Umbilical cord (tissue), 1 donor: ENCODE measurements at regions not wholly inside any gene's neighbourhood (a gene's known extent, or its start where the extent isn't known, plus 50 kb on each side); places are given as distances from the start of the nearest gene placed in this dataset.
A peak's percentile ranks its signal among the peaks of the same experiment; 100 is the strongest.

ENCODE experiments used
- DNase-seq: peaks from one replicate; pipeline ENCODE4 v3.0.0-alpha.2; 2015; ENCODE audit warnings: low spot score

DNA sequence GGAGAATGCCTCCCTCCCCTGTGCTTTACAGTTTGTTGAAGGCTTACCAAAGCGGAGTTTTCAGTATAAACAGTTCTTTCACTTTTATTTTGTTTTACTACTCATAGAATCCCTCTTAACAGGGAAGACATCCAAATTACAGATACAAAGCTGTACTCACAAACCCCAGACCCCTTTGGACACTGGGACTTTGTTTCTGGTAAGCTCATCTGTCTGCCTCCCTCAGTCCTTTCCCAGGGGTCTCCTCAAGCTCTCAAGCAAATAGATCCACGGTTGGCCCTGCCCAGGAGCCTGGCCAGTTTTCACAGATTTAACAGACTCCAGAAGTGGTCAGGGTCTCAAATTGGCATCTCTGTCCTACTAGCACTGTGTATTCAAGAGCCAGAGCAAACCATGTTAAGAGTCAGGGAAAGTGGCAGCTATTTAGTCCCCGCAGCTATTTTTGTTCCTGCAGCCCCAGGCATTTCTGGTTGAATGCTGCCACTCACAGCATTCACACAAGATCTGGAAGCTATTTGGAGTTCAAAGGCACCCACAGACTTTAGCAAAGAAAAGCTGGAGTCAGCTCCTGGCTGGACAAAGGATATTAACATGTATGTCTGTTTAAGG, 54.2 kb downstream of the TMEM100 start:
- DNase-seq = no peak

DNA sequence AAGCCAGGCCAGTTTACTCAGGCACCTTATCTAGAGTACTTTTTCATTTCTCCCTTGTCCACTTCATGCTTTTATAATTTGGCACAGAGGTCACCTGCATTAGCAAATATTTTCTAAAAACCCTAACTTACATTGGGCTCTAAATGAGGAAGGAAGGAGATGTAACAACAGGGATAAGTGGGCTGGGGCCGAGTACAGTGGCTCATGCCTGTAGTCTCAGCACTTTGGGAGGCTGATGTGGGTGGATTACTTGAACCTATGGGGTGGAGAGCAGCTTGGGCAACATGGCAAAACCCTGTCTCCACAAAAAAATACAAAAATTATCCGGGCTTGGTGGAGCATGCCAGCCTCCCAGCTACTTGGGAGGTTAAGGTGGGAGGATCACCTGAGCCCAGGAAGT, 55.9 kb downstream of the TMEM100 start:
- no peak for DNase-seq

DNA sequence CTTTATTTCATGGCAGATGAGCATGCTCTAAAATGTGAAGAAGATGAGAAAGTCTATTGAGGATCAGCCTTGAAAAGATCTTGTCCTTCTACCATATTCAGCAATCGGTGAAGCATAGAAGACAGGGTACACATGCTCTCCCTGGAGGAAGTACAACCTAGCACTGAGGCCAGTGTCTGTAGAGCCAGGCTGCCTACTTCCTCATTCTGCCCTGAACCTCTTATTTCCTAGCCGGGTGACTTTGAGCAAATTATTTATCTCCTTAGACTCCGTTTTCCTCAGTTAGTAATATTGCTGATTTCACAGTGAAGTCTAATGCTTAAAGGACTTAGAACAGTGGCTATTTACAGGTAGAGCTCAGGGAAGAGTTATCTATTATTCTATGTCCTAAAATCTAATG, 58.4 kb downstream of the TMEM100 start:
- no peak for DNase-seq

DNA sequence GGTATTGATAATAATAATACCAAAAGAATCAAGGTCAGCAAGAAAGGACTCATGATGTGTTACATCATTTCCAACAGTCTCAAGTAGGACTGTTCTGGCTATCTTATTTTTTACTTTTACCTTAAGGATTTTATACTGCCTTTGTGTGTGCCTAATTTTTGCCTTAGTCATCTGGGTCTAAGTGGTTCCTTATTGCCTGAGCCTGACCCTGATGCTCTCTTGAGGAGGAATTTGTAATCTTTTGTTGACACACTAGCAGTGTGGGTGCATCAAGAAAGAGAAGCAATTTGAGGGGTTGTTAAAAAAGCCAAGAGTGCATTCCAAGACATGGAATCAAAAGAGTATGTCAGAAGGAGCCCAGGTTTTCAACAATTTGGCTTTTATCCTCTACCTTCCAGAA, 59.3 kb downstream of the TMEM100 start:
- no peak for DNase-seq

DNA sequence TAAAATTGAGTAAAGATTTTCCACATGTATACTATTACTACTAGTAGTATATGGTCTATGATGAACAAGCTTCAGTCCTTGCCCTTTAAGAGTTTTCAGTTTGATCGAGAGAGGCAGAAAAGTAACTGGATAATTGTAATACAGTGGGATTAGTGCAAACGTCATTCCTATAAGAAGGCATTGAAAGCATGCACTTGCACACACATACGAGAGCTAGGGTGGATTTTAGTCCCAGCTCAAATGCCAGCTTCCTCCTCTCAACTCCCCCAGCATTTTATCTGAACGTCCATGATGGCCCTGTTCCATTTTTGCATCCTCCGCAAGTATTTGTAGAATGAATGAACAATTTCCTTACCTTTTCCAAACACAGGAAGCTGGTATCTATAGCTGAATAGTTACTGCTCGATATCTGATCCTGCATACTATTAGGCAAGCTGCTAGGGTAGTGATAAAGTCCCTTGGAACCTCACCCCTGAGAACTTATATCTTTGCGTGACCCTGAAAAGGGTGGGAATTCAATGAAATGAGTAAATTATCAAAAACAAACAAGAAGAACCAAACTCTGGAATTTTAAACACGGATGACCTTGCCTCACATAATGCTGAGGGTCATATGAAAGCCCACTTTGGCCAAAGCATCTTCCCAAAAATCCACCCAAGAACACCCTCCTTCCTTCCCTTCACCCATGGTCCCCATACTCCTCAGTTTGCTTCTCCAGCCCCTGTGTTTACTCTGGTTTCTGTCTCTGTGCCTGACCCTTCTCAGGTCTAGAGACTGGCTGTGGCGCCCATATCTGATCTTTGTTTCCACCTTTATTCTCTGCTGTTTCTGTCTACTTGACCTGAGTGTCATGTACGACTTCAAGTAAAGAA, 60.5 kb downstream of the TMEM100 start:
- DNase-seq = peak; percentile 41

DNA sequence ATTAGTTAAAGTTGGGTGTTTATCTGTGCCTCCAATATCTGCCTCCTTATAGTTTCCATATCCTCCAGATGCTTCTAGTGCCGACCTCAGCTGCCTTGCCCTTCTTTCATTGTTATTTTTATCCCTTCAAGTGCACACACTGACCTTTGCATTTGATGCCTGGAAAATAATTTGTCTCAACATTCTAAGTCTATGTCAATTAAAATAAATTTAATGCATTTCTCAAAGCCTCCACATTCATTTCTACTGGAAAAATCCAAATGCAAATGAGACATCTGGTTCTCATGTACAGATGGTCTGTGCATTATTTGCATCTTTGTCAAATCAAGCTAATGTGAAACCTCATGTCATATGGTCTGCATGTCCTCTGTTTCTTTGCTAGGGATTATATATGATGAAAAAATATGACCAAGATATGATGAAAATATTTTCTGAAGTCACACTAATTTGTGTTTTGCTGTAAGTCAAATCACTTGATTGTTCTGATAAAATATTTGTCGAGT, 61.4 kb downstream of the TMEM100 start:
- DNase-seq = no peak

DNA sequence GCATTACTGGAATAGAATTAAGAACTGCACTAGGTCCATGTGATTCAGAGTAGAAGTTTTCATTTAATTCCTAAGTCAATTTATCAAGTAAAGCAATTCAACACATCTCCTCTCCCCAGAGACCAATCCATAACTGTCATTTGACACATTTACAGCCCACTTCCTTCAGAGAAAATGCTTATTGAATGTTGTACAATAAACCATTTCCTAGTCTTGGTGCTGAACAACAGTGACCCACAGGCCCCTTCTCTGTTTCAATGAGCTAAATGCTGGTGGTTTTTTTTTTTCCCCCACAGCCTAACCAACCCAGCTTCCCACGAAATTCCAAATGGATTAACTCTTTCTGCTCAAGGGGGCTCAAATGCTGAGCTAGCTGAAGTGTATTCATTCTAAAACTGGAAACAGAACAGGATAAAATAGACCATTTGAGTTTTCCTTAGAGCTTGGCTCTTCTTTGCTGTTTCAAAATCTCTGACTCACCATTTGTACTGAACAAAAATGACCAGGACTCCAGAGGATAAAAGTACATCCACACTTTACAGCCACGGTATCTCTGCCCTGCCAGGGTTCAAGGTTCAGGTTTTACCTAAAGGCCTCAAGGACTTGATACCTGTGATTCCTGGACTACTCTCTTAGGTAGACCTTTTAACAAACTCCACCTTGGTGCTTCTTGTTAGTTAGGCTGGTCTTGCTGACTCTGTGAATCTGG, 62.3 kb downstream of the TMEM100 start:
- DNase-seq = peak; percentile 50

DNA sequence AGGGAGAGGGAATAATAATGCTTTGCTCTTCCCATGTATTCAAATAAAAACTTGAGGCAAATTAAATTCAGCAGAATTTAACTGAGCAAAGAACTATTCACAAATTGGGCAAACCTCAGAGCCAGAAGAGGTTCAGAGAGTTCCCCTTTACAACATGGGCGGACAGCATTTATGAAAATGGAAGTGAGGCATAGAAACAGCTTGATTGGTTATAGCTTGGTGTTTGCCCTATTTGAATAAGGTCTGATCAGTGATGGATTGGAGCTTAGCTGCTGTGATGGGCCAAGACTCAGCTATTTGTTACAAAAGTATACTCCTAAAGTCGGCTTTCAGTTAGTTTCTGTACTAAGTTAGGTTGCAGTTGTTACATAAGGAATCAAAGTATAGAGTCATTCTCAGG, 63.0 kb downstream of the TMEM100 start:
- no peak for DNase-seq

DNA sequence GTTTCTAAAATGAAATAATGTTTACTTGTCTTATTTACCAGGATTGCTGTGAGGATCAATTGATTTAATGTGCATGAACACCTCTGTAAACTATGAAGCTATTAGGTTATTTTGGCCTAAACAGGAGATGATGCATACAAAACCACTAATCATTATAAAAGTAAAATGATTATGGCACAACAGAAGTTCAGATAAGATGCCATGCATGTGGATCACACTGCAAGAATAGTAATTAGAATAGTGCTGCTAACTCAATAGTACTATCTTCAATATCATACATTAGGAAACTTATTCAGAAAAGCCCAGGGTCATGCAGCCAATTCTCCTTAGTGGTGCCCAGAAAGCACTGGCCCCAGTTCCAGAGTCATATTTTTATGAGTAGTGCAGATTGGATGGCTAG, 66.9 kb downstream of the TMEM100 start:
- no peak for DNase-seq

DNA sequence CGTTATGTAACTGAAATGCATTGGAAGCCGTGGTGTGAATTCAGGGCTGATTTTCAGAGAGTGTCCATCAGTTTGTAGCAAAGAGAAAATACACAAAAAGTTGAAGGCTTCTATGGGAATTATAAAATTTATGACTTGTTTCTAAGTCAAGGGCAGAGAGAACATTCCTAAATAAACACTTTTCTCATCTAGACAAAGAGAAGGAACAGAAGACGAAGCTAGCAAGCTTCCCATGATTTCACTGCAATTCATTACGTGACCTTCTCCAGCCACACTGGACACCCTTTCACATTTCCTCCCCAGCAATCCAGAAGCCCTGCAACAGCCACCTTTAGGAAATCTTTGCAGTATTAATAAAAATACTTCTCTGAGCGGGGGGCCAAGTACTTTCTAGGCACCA, 67.8 kb downstream of the TMEM100 start:
- no peak for DNase-seq

DNA sequence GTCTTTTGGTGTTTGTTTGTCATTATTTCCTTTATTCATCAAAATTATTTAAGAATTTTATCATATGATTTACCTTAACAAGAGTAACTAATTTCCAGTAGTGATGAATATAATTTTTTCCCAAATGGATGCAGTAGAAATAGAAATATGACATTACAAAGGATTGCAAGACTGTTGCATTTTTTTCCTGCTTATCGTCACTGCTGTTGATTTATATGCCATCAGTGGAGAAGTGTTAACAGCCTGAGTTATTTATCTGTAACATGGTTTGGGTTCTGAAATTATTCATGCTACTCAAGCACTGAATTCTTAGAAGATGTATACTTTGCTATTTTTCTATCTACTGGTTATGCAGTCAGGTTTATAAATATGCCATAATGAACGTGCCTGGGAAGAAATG, 68.6 kb downstream of the TMEM100 start:
- peak; percentile 33 for DNase-seq

DNA sequence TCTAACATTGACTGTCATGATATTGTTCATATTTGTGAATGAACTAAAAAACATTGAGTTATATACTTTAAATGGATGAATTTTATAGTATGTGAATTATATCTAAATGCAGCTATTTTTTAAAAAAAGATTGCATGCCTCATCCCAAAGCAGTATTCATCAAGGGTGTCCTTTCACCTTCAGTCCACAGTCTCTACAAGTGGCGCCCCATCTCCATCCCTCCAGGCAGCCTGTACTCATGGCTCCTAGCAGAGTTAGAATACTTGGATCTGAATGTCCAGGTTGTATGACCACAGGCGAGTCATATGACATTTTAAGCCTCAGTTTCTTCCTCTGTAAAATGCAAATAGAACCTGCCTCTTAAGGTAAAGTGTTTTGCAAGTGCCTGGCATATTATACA, 69.8 kb downstream of the TMEM100 start:
- no peak for DNase-seq

DNA sequence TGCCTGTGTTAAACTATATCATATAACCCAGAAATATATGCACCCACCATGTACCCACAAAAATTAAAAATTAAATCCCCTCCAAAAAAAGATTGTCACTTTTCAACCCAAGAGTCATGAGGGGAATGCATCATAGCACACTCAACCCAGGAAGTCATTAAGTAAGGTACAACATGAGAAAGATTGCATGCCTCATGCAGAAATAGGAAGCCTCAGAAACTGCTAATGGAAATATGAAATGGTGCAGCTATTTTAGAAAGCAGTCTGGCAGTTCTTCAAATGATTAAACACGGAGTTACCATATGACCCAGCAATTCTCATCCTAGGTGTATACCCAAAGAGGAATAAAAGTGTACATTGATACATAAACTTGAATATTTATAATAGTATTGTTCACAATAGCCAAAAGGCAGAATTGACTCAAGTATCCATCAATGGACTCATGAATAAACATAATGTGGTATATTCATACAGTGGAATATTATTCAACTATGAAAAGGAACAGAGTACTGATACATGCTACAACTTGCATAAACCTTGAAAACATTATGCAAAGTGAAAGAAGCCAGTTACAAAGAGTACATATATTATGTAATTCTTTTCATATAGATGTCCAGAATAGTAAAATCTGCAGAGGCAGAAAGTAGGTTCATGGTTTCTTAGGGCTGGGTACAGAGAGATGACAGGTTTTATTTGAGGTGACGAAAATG, 70.4 kb downstream of the TMEM100 start:
- no peak for DNase-seq

DNA sequence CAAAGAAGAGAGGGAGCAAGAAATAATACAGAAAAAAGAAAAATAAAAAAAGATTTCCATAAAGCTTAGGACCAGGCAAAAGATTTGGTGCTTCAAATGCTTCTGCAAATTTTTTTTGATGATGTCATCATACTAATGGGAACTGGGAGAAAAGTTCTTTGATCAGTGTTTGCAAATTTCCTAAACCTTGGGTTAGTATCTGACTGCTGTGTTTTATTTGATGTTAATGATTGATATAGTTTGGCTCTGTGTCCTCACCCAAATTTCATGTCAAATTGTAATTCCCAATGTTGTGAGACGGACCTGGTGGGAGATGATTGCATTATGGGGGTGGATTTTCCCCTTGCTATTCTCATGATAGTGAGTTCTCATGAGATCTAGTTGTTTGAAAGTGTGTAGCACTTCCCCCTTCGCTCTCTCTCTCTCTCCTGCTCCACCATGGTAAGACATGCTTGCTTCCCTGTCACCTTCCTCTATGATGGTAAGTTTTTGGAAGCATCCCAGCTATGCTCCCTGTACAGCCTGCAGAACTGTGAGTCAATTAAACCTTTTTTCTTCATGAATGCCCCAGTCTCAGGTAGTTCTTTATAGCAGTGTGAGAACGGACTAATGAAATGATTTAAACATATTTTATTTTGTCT, 72.6 kb downstream of the TMEM100 start:
- no peak for DNase-seq

DNA sequence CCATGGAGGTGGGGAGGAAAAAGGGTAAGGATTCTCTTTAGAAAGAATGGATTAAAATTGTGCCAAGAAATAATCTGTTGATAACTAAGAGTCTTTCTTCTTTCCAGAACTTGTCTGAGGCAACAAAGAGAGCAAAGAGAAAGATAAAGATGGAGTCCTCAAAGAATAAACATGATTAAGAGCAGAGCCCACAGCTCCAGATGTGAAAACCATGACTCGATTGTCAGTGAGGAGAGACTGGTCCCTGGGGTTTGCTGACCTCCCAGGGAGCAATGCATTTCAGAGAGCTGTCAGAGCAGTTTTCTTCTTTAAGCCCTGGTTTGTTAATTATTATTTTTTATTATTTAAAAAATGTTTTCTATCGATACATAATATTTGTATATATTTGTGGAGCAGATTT, 74.6 kb downstream of the TMEM100 start:
- peak; percentile 34 for DNase-seq

DNA sequence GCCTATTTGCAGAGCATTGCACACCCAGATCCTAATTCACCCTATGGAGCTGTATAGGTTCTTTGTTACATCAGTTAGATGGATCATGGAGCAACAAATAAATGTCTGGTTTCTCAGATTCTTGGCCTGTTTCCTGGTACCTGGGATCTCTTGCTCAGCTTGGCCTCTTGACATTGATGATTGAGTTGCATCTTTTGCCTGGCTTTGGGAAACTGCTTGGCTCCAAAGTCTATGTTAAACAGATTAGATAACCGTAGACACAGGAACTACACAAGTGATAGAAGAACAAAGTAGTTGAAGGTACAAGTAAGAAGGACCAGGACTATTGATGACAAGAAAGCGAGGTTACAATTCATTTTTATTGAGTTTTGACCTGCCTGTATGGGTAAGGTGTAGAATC, 77.3 kb downstream of the TMEM100 start:
- DNase-seq = no peak

DNA sequence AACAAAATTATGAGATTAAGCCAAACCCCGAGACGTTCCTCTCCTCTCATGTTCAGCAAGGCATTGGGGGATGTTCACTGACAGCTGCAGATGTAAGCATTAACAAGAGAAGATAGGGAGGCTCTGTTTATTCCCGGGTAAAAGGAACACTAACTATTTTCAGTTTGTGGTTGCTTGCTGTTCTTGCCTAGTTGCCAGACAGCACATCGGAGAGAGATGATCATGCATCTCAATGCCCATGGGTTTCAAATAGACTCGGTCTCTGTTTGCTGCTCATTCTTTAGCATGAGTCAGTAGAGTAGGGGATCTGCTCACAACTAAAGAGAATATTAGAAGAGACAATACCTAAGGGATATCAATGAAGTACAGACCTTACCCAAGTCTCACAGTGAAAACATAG, 78.3 kb downstream of the TMEM100 start:
- DNase-seq = no peak

DNA sequence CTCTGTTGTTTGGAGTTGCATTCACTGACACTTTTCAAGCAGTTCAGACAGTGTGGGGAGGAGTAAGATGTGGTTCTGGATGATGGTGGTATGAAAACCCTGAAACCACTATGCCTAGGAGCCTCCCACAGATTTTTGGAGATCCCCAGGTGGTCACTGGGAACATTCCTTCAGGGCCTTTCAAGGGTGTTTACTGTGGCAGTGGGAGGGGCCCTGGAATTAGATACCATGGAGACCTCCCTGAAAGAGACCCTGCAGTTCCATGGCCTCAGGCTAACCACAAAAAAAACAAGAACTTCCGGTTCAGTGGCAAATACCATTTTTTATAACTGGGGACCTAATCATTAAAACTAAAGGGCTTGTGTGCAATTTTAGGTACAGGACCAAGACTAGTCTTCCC, 79.9 kb downstream of the TMEM100 start:
- DNase-seq = no peak

DNA sequence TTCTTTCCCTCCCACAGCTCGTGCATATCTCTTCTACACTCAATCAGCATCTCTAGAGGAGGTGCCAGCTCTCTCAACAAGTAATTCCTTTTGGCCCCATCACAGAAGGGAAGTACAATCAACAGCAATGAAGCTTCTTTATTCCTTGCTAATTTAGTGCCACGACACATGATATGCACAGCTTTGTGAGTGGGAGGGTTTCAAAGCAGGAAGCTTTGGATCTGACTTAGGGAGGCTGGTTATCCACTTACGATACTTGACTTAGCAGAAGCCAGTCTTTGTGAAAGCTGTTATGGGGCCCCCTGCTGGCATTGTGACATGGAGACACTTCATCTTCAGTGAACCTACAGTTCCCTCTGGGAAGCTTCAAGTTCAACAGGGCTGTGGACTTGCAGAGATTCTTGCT, 81.0 kb downstream of the TMEM100 start:
- DNase-seq = peak; percentile 79

DNA sequence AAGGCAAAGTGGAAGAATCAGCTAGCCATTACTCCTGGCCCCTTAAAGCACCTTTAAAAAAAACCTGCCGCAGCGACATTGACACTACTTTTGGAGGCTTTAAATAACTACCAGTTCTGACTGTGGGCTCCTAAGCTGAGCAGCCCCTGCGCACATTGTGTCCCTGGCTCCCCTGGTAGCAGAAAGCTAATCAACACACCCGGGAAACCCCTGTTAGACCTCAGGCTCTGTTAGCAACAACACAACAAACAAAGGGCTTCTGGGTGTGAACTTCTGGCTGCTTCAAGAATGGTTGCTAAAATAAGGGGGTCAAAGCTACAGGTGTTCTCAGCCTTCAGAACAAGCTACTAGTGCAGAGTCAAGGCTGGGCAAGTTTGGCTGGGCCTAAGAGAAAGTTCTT, 83.6 kb downstream of the TMEM100 start:
- no peak for DNase-seq

DNA sequence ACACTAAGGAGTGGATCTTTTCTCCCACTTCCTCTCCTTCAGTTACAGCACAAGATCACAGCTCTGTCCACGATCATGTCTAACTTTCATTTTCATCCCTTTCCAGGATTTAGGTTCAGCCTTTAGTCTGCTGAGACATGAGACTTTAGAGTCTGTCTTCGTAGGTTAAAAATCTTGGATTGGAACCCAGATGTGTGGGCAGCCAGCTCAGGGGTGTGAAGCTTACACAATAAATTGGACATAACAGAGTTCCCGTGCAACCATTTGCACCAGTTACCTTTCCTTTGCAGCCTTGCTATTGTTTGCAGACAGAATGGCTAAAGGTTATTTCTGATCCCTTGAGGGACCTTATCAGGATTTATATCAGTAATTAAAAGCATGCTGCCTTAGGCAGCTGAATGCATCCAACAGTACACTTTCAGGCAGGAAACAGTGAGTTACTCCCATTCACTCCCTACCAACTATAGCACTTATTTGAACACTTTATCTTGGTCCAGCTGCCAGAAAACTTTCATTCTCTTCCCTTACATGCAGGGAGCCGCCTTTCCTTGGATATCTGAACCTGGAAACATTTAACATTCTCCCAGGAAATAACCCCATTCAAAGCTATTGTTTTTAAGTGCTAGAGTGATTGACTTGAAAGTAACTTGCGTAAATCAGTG, 87.3 kb downstream of the TMEM100 start:
- DNase-seq = peak; percentile 61
